Stimulated activated naive CD4-positive, alpha-beta T cell treated with Interleukin-2 at 50 U/mL for 16 hours (primary cell): ENCODE measurements at regions not wholly inside any gene's neighbourhood (a gene's known extent, or its start where the extent isn't known, plus 50 kb on each side); places are given as distances from the start of the nearest gene placed in this dataset.
"Not testable (repeated sequence)": the region's sequence is repeated elsewhere in the genome, so short reads cannot be mapped to it uniquely, and the experiment has no call there.

Experiments
- DNase-seq: peaks from one replicate; lab custom pipeline; 2025; lab: John Stamatoyannopoulos, UW

- DNase-seq: no peak
Measured at GRCh38 chr5:36526537-36526936, 79.9 kb upstream of the SLC1A3 start.

- DNase-seq: no peak
Measured at GRCh38 chr5:36528588-36528987, 77.8 kb upstream of the SLC1A3 start.

- no peak for DNase-seq
Measured at GRCh38 chr5:36529142-36529541, 77.3 kb upstream of the SLC1A3 start.

GRCh38 chr5:36530215-36530614 lies 76.2 kb upstream of the SLC1A3 start:
- DNase-seq: no peak

- no peak for DNase-seq
Measured at GRCh38 chr5:36531401-36531800, 75.0 kb upstream of the SLC1A3 start.

GRCh38 chr5:36535378-36535777 lies 71.0 kb upstream of the SLC1A3 start:
- no peak for DNase-seq

- no peak for DNase-seq
Measured at GRCh38 chr5:36535859-36536615, 70.4 kb upstream of the SLC1A3 start.

- no peak for DNase-seq
Measured at GRCh38 chr5:36536616-36537005, 69.8 kb upstream of the SLC1A3 start.

GRCh38 chr5:36537724-36538123 lies 68.7 kb upstream of the SLC1A3 start:
- no peak for DNase-seq

- DNase-seq: no peak
Measured at GRCh38 chr5:36552651-36553393, 53.6 kb upstream of the SLC1A3 start.

- not testable (repeated sequence) for DNase-seq
Measured at GRCh38 chr5:36555035-36555434, 51.4 kb upstream of the SLC1A3 start.
